ENCODE measurements at regions not wholly inside any gene's neighbourhood (a gene's known extent, or its start where the extent isn't known, plus 50 kb on each side); places are given as distances from the start of the nearest gene placed in this dataset.

DNA sequence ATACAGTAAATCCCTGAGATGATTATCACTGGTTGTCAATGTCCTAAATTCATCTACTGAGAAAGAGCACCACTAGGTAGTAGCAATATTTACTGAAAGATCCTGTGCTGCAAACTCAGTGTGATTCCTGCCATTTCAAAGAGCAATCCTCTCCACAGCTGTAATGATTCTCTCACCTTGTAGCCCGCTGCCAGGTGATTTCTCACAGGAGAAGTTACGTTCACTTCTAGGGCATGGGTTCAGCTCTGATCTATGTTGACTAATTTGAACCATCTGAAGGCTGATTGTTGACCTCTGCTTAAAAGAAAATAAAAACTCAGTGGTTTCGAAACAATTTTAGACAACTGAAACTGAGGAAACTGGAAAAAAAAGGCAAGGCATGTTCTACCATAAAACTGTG lies 197.0 kb downstream of the FAT4 start (continued):
- TF ChIP-seq, protein P1, sequence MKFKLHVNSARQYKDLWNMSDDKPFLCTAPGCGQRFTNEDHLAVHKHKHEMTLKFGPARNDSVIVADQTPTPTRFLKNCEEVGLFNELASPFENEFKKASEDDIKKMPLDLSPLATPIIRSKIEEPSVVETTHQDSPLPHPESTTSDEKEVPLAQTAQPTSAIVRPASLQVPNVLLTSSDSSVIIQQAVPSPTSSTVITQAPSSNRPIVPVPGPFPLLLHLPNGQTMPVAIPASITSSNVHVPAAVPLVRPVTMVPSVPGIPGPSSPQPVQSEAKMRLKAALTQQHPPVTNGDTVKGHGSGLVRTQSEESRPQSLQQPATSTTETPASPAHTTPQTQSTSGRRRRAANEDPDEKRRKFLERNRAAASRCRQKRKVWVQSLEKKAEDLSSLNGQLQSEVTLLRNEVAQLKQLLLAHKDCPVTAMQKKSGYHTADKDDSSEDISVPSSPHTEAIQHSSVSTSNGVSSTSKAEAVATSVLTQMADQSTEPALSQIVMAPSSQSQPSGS (CRISPR knock-in tag; IDR thresholded peaks at IDR 0.05; ENCODE audit: borderline replicate concordance, low read depth) = no peak
- no peak for TF ChIP-seq TEAD1 (CRISPR knock-in tag; IDR thresholded peaks at IDR 0.05)
- TF ChIP-seq CDX4 (CRISPR knock-in tag; IDR thresholded peaks at IDR 0.05; ENCODE audit: borderline replicate concordance) = no peak
- no peak for TF ChIP-seq MLX (CRISPR knock-in tag; IDR thresholded peaks at IDR 0.05)
- no peak for TF ChIP-seq KAT7 (CRISPR knock-in tag; IDR thresholded peaks at IDR 0.05; ENCODE audit: borderline replicate concordance)
- TF ChIP-seq ATF6 (CRISPR knock-in tag; IDR thresholded peaks at IDR 0.05) = no peak

GRCh38 chr4:125515016-125515415 lies 200.3 kb downstream of the FAT4 start:
- Mint-ChIP-seq H3K4me1 (peaks cover 30% of the 10 kb centered on the region), H3K27me3 (ENCODE audit: low read depth) (no peaks in the 10 kb centered on the region), H3K9me3 (peaks cover 26% of the 10 kb centered on the region), H3K4me3 (no peak overlapping the region), H3K36me3 (peaks cover 6% of the 10 kb centered on the region), H3K27ac (no peak overlapping the region)
- POLR2A ChIA-PET = no interaction called here
- no peak for ATAC-seq
- CTCF ChIA-PET = interaction anchor here (1.1 kb wide), 1 partner anchor 236 kb away, joined by 3 read pairs; no protein-coding TSS in a partner anchor
- DNase-seq (ENCODE audit: low spot score) = no peak
- TF ChIP-seq ZSCAN18 (CRISPR knock-in tag; IDR thresholded peaks at IDR 0.05) (no peak), ELF4 (CRISPR knock-in tag; IDR thresholded peaks at IDR 0.05; ENCODE audit: low read depth) (no peak), KAT7 (CRISPR knock-in tag; IDR thresholded peaks at IDR 0.05; ENCODE audit: borderline replicate concordance) (no peak)

DNA sequence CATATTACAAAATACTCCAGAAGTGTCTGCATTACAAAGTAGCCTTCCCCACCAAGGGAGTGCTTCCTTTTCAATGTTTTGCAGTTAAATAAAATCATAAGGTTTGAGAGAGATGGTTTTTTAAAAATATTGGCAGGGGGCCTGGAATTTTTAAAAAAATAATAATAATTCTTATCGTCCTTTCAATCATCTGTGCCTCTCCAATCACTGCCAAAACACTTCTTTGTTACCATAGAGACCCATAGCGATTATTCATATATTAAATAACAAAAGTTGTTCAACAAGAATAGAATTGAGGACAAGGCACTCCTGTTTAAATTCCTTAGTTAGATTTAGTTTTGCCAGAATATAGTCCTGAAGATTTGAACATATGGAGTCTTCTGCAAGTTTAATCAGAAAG lies 203.1 kb downstream of the FAT4 start:
- ChIA-PET CTCF (no interaction called here), POLR2A (no interaction called here)
- ATAC-seq (no peak), DNase-seq (ENCODE audit: low spot score) (no peak)
- peaks cover 30% of the 10 kb centered on the region for H3K4me1 Mint-ChIP-seq
- H3K27ac Mint-ChIP-seq = no peak overlapping the region
- no peak overlapping the region for H3K4me3 Mint-ChIP-seq
- peaks cover 6% of the 10 kb centered on the region for H3K36me3 Mint-ChIP-seq
- H3K9me3 Mint-ChIP-seq = peaks cover 23% of the 10 kb centered on the region
- H3K27me3 Mint-ChIP-seq (ENCODE audit: low read depth) = no peaks in the 10 kb centered on the region
- no peak for TF ChIP-seq TEAD1 (CRISPR knock-in tag; IDR thresholded peaks at IDR 0.05)
- TF ChIP-seq ATF3 (CRISPR knock-in tag; conservative IDR thresholded peaks at IDR 0.05) = no peak
- no peak for TF ChIP-seq STAT6 (CRISPR knock-in tag; conservative IDR thresholded peaks at IDR 0.05; ENCODE audit: low read depth)
- no peak for TF ChIP-seq NFYB (CRISPR knock-in tag; conservative IDR thresholded peaks at IDR 0.05; ENCODE audit: low read depth)
- TF ChIP-seq AR (CRISPR knock-in tag; IDR thresholded peaks at IDR 0.05) = no peak
- no peak for TF ChIP-seq JUN (CRISPR knock-in tag; IDR thresholded peaks at IDR 0.05)
- no peak for TF ChIP-seq ZNF671 (CRISPR knock-in tag; IDR thresholded peaks at IDR 0.05)
- TF ChIP-seq, protein P2, sequence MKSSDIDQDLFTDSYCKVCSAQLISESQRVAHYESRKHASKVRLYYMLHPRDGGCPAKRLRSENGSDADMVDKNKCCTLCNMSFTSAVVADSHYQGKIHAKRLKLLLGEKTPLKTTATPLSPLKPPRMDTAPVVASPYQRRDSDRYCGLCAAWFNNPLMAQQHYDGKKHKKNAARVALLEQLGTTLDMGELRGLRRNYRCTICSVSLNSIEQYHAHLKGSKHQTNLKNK (CRISPR knock-in tag; IDR thresholded peaks at IDR 0.05) = no peak
- no peak for TF ChIP-seq MXD4 (CRISPR knock-in tag; IDR thresholded peaks at IDR 0.05; ENCODE audit: borderline replicate concordance)
- TF ChIP-seq ZNF425 (CRISPR knock-in tag; conservative IDR thresholded peaks at IDR 0.05) = no peak
